Fibroblast of skin of abdomen (primary cell): ENCODE measurements at regions not wholly inside any gene's neighbourhood (a gene's known extent, or its start where the extent isn't known, plus 50 kb on each side); places are given as distances from the start of the nearest gene placed in this dataset.
"Not testable (repeated sequence)": the region's sequence is repeated elsewhere in the genome, so short reads cannot be mapped to it uniquely, and the experiment has no call there.

Experiments used
- DNase-seq: peaks from one replicate; pipeline ENCODE4 v3.0.0-alpha.2; 2013

DNA sequence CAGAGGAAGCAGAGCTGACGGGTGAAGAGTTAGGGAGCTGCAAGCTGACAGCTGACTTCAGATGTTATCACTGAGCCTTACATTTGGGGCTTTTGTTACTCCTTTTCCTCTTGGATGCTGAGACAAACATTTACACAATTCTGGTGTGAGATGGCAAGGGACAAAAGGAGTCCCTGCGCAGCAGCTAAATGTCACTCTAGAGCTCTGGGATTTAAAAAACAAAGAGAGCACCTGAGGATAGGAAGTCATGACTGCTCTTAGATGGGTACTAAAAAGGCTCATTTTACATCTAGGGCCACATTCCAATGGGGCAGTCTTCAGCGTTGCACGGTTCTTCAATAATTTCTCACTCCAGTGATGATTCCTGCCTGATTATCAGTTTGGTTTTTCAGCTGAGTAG lies 204.5 kb downstream of the RAB38 start:
- DNase-seq, result no peak

DNA sequence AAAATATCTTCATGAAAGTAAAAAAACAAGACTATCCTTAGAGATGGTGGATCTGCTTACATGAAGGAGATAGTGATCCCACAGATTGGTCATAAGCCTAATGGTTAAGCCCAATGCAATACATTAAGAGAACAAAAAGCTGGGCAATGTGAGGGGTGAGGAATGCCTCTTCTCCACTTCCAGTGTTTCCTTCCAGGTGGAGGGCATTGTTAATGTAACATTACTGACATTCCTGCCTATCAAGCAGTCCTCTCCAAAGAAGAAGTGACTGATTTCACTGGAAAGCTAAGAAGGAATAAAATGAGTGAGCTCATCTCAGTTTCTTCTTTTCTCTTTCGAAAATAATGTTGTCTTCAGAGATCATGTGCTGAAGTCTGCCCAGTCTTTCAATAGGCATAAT lies 207.8 kb downstream of the RAB38 start:
- DNase-seq, result no peak

DNA sequence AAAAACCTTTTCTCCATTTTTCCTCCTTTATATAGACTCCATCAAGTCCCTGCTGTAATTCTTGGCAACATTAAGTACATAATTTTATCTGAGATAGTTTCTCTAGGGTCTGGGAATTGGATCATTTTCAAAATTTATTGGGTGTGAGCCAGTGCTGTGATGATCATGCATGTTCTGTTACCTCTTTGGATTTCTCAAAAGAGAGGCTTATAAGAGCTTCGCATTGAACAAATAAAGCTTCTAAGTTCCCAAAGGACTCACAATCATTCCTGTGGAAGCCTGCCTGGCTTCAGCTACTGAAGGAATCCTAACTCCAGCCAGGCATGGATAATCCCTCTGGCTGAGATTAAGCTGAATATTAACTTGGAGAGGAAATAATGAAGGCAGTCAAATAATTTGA lies 208.5 kb downstream of the RAB38 start:
- peak; percentile 2 for DNase-seq

DNA sequence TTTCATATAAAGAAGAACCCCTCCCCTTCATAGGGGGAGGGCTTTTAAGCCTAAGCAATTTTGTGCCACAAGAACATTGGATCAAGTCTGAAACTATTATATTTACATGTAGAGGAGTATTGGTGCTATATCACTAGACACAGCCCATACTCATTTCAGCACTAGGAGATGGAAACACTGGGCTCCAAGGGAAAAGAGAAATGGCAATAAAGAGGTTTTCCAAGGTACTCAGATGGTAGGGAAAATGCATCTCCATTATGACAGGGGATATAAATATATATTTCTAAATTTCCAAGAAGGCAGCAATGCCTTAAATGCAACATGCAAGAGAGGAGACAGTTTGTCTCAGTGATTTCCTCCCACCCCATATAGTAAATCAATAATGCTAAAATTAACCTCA lies 209.0 kb downstream of the RAB38 start:
- no peak for DNase-seq

DNA sequence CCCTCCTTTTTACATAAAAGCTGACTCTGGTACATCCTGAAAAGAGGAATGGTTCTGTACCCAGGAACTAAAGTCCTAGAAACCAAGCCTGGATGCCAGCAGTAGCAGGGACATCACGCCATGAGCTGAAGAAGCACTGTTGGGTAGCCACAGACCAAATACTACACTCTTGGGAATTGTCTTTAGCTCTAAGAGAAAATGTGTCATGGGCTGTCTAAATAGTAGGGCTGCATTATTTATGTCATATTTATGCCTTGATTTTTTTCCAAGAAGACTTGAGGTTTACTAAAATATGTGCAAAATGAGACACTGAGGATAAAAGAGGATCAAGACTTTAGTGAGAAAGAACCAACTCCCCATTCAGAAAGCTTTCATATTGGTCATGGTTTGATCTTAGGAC lies 213.6 kb downstream of the RAB38 start:
- peak; percentile 45 for DNase-seq

DNA sequence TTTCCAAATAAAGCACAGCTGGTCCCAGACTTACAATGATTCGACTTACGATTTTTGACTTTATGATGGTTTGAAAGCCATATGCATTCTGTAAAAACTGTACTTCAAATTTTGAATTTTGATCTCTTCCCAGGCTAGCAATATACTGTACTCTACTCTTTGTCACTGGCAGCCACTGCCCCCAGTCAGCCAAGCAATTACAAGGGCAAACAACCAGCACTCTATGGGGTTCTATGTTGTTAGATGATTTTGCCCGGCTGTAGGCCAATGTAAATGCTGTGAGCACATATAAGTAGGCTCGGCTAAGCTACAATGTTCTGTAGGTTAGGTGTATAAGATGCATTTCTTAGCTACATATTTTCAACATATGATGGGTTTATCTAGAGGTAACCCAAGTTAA lies 217.3 kb downstream of the RAB38 start:
- no peak for DNase-seq

DNA sequence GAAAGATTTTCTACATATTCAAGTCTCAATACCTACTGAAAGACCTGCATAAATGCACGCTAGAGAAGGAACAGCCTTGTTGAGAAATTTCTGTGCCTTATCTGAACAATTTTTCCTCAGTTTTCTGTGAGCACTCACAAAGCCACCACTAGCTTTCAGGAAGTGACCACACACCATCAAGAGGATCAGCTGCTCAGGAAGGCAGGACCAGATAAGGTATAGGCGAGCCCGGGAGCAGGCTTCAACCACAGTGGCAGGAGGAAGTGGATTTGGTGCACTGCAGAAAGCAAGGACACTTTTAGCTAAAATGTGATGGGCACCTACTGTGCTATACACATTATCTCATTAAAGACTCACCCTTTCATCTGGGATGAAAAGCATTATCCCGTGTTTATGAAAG lies 220.8 kb downstream of the RAB38 start:
- DNase-seq, result no peak

DNA sequence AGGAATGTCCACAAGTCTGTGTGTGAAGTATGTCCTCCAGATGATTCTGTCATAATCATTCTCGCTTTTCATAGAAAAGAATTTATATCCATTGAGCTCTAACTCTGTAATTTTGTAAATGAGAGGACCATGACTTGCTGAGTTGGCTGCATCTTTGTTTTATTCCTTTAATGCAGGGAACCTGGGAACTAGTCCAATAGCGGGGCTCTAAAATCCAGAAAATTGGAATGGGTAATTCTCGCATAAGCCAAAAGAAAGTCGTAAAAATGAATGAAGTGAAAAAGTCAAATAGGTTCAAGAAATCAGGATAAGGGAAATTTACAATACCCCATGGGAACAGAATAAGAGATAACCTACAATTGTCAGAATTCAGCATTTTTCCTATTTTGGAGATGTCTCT lies 232.5 kb downstream of the RAB38 start:
- DNase-seq, result no peak

DNA sequence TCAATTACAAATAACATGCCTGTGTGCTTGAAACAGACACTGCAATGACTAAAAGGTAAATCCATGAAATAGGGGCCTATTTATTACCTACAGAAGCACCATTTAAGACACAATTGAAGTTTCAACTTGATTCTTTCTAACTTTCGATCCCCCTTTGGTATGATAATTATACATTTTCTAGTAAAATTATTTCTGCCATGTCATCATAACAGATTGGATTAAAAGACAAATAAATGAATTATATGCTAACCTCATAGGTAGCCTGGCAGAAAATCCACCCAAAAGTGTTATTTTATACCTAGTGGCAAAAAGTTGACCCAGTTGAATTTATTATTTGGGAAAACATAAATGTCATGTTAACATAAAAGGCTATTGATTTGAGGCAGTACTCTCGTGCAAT lies 241.1 kb downstream of the RAB38 start:
- no peak for DNase-seq

DNA sequence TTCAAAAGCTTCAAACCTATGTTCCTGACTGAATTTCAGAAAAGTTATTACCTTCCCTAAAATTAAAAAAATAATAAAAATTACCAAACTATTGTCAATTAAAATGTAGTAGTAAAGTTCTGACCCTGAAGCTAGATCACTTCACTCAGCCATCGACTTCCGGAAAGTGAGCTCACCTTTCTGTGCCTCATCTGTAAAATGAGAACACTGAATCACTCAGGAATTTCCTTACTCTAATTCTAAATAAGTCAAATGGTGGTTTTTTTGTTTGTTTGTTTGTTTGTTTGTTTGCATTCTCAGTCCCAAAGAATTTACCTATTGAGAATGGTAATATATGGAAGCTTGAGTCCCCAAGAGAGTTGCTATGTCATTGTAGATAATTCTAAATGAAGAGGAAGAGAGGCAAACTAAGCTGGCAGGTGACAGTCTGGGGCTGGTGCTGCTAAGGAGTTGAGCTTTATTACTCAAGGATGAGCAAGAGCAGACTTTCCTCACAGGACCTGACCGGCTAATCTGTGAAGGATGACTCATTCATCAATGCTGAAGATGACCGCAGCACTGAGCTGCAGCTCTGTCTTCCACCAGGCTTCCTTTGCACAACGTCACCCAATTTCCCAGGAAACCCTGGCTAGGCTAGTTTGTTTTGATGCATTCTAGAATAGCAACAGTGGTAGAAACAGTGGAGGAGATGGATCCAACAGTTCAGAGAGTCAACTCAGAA lies 248.8 kb downstream of the RAB38 start:
- peak; percentile 81 for DNase-seq

DNA sequence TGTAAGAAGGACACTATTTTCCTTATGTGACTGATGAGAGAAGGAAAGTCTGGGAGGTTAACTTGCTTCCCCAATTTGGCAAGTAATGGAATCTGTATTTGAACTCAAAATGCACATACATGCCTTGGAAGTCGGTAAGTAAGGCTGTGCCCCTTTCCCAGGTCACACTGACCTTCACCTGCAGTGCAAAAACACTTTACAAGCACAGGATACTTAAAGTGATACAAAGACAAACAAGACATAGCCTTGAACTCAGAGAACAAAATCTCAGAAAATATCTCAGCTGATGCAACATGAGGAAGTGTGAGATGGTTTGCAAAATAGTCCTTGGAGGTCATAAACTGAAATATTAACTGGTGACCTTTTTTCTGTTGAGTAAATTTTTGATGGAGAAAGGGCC lies 251.1 kb downstream of the RAB38 start:
- no peak for DNase-seq

DNA sequence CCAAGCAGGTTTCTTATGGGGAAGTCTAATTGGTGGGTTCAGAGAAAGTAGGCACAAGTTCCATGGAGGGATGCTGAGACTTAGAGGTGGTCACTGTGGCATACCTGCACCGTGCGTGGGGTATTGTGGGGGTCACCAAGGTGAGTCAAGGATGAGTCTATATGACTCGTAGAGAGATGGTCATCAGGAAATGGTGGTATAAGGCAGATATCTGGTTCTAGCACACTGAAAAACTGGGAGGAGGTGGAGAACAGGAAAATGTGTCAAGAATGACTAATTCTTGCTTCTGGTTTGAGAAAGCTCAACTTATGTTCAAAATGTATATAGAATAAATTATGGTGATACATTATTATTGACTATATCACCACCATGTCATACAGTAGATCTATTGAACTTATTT lies 258.1 kb downstream of the RAB38 start:
- no peak for DNase-seq

DNA sequence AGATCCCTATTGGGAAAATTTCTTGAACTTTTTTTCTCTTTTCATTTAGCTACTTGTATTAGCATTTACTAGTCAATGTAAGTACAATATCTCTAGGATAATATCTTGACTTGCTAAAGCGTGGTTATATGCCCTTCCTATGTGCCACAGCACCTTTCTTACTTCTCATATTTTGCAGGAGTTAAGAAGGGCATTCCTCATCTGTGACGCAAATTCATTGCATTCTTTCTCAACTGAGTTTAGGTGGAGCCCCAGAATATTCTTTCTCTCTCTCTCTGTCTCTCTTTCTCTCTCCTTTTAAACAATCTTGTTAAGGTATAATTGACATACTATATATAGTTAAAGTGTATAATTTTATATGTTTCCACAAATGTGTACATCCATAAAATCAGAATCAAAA lies 266.1 kb downstream of the RAB38 start:
- DNase-seq, result no peak

DNA sequence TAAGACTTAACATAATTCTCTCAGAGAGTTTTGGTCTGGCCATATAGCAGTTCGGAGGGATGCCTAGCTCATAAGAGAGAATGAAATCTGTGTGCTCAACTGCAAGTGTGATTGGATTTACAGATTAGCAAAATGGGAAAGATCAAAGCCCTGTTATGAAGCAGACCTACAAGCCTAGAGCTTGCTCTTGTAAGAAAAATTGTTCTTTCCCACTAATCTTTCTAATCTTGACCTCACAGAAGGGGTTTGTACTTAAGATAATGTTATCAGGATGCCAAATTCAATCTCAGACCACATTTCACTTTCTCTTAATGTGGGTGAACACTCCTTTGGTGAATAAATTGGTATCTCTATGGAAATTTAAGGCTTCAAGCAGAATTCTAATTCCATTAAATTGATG lies 267.2 kb downstream of the RAB38 start:
- DNase-seq, result no peak

DNA sequence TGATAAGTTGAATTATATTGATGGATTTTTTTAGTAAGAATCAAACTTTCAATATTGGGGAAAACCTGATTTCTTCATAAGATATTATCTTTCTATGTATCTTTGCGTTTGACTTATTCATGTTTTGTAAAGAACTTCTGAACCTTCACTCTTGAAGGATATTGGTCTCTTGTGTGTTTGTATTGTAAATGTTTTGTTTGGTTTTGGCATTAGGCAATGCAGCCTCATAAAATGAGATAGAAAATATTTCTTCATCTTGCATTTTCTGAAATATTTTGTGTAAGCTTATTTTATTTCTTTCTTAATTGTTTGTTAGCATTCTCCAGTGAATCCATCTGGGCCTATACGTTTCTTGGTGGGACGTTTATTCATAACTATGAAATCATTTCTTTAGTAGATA lies 271.9 kb downstream of the RAB38 start:
- no peak for DNase-seq

DNA sequence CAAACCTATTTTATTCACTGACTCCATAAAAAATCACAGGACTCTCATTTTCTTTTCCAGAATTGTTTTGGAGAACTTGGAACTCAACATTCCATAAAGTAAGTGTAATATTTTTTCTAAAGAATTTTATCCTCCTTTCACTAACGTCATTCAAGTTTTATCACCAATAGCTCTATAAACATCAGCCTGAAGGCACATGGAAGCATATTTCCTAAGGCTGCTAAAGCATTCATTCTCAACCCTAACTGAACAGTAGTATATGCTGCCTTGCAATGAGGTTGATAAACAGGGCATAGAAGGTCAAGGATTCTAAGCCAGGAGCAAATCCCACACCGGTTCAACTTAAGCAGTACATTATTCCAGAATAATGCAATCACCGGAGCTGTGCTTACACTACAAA lies 273.9 kb downstream of the RAB38 start:
- DNase-seq, result no peak

DNA sequence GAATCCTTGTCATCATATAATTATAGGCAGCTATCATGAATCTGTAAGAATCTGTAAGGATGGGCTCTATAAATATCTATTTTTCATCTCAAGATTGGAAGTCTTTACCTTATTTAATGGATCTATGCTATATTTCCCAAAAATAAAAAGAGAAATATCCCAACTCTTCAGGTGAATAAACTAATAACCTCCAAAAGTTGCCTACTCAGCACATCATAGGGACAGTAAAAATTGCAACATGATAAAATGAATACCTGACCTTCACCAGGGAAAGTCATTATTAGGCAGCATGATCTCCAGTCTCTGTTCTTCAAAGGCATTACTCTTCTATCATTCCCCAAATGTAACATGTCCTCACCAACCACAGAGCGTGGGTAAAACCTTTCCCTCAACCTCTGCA lies 277.3 kb downstream of the RAB38 start:
- no peak for DNase-seq

DNA sequence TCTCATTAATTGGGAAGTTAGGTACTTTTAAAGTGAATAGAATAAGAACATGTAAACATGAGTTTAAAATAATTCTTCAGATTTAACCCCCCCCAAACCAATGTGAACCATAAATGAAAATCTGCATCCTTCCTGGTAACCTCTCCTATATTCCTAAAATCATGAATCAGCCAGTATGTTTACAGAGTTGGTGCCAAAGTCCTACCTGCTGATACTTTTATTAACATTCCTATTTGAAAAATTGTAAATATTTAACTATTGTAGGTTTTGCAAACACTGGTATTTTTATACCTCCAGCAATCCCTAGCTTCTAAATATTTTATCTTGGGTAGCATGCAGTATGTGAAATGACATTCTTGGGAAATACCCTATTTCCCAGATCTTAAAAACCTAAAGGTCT lies 278.2 kb downstream of the RAB38 start:
- no peak for DNase-seq

DNA sequence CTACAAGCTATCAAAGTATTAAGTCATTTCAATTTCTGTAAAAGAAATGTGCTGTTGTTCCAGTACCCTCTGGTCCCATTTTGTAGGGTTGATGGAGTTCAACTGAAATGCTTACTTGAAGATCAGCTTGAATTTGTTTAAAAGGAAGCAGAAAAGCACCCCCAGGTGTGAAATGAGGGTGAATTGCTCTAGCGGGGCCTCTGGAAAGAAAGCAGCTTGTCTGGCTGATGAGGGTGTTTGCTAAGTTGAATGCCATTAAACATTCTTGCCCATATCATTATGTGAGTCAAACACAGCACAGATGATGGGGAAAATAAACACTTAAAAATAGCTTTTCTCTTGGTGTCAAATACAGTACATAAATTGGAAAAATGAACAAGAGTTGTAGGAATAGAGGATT lies 280.3 kb downstream of the RAB38 start:
- no peak for DNase-seq

DNA sequence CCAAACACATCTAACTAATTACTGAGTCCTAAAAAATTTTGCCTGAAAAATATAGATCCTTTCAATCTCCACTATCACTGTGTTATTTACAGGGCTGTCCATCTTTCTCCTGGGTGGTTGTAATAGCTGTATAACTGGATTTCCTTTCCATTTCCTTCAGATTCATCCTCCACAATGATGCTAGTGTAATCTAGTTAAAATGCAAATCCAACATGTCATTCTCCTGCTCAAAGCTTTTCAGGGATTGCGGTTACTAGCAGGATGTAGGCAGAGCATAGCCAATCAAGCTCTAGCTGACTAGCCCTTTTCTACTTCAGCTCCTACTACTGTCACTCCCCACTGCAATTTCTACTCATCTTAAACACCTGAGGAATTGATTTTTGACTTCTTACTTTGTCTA lies 283.0 kb downstream of the RAB38 start:
- no peak for DNase-seq

DNA sequence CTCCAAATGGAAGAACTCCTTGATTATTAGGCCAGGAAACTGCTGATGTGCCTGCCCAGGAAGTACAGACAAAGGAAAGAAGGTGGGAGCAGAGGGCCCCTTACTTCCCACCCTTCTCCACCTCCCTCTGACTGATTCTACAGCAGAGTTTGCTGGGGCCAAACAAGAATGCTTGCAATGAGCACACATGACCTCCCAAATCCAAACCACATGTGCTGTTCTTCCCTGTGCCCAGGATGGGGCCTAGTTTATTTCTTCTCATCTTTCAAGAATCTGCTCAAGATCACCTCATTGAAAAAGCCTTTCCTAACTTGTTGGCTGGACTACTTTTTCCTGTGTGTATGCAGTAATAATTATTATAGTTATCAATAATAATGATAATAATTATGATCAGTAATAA lies 286.1 kb downstream of the RAB38 start:
- no peak for DNase-seq

DNA sequence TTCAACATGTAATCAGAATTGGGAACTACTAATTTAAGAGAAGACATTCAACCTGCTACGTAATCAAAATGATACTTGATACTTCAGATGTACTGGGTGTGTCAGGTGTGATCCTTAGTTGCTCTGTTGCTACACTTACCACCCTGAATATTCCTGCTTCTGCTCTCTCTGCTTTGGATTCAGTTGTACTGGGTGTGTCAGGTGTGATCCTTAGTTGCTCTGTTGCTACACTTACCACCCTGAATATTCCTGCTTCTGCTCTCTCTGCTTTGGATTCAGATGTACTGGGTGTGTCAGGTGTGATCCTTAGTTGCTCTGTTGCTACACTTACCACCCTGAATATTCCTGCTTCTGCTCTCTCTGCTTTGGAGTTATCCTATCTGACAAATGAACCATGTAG lies 290.2 kb downstream of the RAB38 start:
- not testable (repeated sequence) for DNase-seq

DNA sequence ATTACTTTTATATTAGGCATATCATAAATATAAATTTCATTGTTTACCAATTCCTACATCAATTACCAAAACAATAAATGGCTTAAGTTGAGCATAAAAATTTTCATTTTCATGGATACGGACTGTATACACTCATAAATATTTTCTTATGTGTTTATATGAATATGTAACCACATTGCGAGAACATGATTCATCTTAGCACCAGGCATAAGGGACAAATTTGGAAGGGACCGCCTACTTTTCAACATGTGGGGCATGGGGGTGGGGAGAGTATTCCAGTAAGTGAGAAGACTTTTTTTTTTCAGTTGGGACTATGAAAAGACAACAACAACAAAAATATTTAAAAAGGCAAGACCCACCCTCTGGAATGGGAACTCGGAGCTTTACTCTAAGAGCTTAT lies 296.1 kb downstream of the RAB38 start:
- DNase-seq, result peak; percentile 52

DNA sequence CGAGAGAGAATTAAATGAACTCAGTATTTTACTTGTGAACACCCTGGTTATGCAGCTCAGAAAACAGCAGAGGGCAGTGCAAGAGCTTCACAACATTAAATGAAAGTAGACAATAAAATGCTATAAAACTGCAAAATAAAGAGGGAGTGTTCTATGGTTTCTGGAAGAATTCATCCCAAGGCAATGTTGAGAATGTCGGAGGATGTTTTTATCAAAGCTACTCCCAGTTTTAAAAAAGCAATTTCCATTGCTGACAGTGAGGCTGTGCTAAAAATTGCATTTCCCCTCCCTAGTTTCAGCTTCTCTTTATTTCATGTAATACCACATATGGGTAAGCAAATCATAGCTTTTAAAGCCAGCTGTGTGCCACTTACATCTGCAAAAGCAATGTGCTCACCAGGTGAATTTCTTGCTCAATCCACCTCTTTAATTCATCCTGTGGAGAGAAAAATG lies 296.8 kb downstream of the RAB38 start:
- peak; percentile 42 for DNase-seq

DNA sequence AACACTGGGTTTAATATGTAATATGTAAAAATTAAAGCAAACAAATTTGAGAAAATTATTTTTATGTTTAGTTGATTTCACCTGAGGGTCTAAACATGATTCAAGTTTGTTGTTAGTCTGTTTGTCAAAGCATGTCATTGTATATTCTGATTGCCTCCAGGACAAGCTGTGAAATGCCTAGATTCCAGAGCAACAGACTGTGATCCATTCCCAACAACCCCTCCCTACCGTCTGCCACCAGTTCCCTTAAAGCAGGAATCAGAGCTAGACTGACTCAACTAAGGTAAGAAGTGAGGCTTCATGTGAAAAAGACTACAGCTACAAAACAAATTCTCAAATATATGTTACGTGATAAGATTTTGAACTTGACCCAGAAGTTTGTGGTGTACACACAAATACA lies 304.2 kb downstream of the RAB38 start:
- no peak for DNase-seq
